OCI-M1 (cell line): ENCODE measurements at regions not wholly inside any gene's neighbourhood (a gene's known extent, or its start where the extent isn't known, plus 50 kb on each side); places are given as distances from the start of the nearest gene placed in this dataset.

Experiments used
- DNase-seq: peaks from one replicate; lab custom pipeline; 2025; lab: John Stamatoyannopoulos, UW

DNA sequence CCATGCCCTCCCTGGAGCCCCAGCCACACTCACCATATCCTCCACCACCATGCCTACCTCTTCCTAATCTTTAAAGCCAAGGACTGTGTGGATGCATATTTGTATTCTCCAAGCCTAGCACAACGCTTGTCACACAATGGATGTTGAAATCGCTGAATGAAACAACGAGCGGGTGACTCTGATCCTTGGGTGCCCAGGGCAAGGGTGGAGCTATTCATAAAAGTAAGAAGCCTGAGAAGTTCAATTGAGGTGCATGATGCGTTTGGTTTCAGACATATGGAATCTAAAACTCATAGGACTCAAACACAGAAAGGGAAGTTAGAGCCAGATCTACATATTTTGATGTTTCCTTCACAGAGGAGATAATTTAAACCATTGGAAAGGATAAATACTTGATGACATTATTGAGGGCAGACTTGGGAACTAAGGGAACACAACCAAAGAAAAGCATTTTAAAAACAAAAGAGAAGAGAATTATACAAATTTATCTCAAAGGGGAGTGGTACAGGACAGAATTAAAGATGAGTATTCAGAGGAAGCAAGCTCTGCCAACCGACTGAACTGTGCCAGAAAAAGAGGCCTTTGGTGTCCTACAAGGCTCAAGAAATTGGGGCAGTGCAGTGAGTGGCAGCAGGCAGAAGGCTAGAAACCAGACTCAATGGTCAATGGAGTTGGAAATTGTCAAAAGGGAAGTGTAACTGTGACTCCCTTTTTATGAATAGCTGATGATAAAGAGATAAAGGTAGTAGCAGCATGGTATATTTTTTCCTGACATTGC is 200.6 kb upstream of the NCKAP5 start:
- no peak for DNase-seq

DNA sequence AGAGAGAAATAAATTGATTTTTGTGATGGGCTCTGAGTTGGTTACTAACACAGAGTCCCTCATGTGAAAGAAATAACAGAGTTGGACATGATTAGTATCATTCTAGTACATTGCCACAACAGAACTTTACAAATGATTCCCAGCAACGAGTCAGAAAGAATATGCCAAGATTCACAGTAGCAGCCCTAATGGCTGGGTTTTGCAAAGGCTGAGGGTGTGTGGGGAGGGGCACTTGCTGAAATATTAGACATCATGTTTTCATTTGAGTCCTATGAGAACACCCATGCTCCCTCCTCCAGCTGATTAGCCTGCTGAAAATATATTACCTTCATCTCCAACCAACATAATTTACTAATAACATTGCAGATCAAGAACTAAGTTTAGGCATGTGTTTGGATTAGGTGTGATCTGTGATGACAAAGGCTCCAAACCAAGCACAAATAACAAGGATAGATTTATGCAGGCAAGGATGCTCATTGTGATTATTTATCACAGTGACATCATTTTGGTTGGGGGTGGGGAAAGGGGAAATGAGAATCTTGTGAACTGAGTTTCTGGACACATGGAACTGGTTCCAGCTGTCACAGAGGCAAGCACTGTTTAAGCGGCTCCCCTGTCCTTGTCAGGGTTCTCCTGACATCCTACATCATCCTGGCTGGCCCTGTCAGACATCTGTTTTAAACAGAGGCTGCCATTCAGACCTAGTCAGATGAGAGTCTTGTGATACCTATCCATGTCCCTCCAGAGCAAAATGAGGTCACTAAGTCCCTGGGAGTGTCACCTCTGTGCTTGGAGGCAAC is 205.8 kb upstream of the NCKAP5 start:
- no peak for DNase-seq

DNA sequence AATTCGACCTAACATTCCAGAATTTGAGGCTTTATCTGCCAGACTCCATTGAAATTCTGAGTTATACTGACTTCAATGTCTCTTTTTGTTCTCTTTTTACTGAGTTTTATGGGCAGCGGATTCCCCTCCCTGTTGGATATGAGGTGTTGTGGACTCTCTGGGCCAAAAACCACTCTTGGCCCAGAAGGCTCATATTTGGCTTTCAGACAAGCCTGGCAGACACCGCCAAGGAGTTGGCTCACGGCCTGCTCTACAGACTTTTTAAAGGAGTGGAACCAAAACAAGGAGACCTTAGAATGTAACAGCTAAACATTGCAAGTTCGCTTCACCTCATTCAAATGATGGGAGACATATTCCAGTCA is 206.4 kb upstream of the NCKAP5 start:
- no peak for DNase-seq

DNA sequence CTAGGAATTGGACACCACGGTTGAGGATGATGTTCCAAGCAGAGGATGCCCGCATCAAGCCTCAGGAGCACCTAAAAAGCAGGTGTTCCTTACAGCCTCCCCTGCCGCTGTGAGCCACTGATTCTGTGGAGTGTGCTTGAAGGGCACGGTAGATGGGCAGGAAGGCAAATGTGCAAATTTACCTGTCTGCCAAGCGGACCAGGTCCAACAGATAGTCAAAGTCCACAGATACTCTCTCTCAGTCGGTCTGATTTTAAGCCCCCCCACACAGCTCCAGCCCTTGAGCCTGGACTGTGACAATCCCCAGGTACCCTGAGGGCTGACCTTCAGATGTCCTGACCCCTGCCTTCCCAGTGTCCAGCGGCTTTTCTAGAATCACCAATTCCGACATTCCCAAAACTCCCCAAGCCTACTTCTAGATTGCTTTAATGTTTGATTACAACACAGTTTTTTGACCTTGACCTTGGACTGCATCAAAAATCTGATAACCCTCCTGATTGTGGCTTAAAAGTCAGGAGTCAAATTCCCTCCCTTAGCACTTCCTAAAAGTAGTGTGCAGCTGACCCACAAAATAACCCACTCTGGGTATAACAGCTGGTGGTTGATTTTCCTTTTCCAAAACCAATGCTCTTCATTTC is 208.8 kb upstream of the NCKAP5 start:
- DNase-seq, result no peak

DNA sequence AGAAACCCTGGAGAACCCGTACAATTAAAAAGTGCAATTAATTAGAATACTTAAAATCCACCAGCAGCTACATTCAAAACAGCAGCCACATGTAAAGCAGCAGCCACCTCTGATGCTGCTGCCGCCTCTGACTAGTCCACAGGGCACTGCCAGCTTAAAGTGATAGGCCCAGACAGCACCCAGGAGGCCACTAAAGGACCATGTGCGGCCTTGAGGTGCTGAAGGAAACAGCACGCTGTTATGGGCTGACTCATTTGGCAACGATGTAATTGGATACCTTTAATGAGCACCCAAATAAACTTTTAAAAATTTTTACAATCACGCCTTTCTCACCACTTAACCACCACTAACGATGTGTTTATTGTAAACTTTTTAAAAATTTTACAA is 209.3 kb upstream of the NCKAP5 start:
- no peak for DNase-seq

DNA sequence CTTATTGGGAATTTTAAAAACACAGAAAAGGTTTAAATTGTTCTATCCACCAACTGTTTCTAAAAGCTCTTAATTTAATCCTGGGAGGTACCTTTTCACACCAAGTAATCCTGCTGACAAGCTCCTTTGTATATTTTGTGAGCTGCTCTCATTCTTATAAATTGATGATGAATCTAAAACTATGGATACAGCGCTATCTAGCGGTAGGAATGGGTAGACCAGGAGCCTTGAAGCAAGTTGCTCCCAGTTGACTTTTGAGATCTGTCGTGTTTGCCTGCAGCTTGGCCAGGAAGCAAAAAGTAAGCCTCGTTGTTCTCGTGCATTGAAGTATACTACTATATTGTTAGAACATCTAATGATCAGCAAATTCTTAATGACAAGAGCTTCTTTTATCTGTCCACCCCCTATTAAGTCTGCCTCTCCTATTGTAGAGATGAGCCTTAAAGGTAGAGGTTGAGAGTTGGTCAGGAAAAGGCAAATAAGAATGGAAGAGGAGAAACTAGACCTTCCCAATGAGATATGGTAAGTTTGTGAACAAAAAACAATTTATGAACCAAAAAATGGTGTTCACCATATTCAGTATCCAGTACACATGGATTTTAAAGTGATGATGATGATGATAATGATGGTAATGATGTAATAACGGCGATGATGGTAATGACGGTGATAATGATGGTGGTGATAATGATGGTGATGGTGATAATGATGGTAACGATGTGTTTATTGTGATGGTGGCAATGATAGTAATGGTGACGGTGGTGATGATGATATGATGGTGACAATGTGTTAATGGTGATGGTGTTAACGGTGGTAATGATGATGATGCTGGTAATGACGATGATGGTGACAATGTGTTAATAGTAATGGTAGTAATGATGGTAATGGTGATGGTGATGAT is 212.1 kb upstream of the NCKAP5 start:
- DNase-seq, result peak; percentile 75

DNA sequence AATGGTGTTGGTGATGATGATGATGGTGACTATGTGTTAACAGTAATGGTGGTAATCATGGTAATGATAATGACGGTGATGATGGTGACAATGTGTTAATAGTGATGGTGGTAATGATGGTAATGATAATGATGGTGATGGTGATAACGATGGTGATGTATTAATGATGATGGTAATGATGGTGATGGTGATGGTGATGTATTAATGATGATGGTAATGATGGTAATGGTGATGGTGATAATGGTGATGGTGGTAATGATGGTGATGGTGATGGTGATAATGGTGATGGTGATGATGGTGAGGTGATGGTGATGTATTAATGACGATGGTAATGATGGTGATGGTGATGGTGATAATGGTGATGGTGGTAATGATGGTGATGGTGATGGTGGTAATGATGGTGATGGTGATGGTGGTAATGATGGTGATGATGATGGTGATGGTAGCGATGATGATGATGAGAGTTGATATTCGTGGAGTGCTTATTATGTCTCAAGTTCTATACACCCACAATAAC is 212.8 kb upstream of the NCKAP5 start:
- no peak for DNase-seq

DNA sequence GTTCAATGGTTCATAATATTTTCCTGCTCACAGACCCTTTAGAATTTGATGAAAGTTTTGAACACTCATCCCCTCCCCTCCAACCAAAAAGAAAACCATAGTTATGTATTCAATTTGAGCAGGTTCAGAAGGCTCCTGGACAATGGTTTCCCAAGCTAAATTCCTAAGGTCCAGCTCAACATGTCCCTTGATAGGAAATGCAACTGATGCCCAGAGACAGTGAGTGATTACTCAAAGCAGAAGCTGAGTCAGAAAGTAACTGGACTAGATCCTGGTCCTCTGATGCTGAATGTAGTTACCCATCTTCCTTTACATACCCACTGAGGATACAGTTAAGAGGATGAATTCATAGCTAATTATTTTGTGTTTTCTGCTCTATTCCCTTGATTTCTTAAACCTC is 218.9 kb upstream of the NCKAP5 start:
- DNase-seq, result no peak

DNA sequence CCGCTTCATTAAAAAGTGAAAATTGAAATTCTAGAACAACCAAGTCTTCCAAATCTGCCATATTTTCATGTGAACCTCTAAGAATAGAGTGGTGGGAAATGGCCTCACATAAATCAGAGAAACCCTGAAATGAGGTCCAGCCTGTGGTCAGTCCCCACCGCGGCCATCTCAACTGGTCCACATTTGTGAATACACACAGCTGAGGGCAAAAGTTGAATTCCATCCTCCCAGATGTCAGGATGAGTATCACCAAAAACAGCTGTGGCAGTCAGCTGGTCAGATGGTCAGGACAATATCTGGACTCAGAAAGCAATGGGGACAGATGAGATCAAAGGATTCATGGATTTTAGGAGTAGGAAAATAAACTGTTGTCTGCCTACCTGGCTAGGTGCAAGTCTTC is 219.4 kb upstream of the NCKAP5 start:
- DNase-seq, result no peak

DNA sequence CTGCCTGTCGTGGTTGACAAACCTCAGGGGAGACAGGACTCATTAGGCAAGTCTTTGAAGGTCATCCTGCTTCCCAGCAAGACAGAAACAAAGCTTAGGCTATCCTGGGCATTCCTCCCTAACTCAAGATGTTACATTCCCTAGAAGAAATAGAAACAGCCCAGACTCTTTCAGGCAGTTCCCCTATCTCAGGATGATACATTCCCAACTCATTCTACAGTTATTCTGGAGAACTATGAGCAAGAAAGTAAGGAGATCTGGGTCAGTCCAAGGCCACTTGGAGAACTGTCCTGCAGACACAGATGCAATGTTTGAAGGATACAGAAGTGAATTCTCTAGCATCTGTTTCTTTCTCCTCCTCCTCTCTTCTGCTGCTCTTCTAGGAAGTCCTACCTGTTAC is 220.1 kb upstream of the NCKAP5 start:
- no peak for DNase-seq

DNA sequence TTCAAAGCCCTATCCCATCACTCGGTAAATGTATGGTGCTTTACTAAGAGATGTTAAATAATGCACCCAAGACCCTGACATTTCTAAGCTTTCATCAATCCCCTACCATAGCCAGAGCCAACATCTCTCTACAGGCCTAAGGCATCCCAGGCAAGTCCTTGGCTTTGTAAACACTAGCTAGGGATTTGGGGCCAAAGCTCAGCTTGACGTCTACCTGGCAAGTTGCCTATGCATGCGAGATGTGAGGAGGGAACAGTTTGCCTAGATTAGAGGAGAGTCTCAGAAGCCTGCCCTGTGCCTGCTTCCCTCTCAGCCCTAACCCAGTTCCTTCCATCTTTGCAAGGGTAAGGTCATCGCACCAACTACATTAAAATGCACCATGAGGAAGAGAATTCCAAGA is 221.5 kb upstream of the NCKAP5 start:
- no peak for DNase-seq

DNA sequence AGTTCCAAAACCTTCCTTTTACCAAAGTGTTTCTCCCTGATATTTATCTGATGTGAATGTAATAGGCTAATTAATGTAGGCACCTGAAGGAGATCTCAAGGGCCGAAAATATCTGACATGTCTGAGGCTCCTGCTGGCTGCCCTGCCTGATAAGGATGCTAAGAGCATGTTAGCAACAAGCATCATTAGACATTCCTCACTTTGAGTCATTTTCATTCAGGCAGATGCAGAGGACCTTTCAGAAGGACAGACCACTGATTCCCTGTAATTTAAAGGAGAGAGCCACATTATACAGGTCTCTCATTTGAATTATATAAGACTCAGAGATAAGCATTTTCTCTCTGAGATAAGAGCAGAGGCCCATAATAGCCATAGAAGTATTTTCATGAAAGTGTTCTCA is 222.4 kb upstream of the NCKAP5 start:
- no peak for DNase-seq

DNA sequence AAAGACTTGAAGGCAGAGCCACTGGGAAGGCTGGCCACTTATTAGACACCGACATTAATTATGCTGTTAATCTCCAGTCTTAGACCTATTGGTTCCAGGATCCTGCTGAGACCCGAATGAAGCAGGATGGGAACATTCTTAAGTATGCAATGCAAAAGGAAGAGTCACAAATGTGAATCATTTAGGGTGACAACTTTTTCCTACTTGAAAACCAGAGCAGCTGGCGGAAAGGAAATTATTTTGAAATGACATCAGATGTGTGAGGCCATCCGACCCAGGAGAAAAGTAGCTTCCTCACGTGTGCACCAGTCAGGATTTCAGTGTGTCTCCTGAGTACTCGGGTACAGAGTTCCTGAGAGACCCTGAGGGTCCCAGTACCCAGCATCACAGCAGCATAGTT is 222.9 kb upstream of the NCKAP5 start:
- no peak for DNase-seq

DNA sequence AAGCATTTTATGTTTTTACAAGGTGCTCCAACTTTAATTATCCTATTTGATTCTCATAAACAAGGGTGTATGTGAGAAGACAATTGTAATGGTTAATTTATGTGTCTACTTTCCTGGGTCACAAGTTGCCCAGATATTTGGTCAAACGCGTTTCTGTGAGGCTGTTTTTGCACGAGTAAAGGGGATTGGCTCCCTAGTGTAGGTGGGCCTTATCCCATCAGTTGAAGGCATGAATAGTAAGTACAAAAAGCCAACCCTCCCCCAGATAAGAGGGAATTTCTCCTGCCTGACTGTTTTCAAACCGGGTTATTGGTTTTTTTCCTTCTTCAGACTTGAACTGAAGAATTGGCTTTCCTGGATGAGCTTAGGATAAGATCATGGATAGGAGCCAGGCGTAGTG is 224.0 kb upstream of the NCKAP5 start:
- no peak for DNase-seq

DNA sequence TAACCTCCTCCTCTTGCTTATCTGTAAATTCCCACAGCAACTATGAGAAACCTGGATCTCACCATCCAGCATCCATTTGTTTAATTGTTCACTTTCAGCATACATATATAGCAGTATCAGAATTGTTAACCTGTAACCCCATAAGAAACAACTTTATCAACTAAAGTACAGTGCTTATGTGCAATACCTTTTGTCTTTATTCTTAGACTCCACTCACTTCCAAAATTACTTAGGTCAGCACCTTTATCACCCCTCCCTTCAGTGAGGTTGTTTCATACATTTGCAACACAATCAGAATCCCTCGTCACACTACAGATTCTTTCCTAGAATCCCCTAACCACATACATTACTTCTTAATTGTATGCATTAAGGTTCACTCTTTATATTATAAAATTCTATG is 225.9 kb upstream of the NCKAP5 start:
- DNase-seq, result no peak

DNA sequence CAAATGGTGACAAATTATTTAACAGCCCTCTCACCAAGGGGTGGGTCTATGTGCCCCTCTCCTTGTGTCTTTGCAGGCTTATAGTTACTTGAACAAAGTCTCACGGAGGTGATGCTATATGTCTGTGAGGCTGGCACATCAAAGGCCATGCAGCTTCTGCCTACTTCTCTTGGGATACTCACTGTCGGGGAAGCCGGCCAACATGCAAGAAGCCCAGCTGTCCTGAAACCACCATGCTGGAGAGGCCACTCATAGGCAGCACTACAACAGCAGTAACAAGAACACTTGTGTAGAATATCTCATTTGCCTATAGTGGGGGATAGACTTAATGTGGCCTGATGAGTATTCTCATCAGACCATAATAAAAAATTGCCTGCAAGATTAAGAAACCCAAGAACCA is 233.7 kb upstream of the NCKAP5 start:
- no peak for DNase-seq

DNA sequence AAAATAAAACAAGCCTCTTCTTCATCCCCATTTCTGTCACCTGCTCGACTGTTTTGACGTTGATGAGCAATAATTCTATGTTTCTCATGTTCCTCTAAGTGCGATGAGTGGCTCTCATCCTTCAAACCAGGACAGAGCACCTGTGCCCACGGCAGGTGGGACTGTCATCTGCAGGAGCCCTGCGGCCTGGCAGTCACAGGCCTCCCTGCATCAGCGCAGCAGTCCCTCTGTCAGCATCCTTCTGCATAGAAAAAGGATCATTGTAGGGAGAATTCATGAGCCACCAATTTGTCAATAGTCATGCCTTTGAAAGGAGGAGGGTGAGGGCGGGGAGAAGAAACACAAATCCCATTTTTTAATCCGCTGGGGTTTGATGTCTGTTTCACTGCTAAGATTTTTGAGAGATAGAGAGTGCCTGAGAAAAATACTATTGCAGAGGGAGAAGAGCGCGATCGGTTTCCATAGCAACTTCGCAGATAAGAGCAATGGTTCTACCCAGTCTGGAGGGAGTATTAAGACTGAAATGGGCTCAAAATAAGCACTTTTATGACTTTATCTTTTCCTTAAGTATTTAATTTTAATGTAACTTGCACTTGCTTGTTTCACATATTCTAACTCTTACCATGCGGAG is 234.3 kb upstream of the NCKAP5 start:
- no peak for DNase-seq

DNA sequence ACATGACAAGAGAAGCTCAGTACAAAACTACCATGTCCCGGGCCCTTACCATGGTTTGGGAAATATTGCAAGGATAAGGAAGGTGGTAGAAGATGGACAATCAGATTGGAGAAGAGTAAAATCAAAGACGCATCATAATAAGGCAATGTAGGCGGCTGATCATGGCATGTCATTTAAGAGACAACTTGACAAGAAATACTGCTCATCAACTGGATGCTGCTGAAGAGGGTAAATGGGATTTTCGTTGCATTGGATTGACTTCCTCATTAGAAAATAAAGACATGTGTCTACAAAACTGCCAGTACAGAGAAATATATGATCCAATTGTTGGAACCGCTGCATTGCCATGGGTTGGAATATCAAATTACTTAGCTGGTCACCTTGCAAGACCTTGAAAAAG is 238.3 kb upstream of the NCKAP5 start:
- no peak for DNase-seq

DNA sequence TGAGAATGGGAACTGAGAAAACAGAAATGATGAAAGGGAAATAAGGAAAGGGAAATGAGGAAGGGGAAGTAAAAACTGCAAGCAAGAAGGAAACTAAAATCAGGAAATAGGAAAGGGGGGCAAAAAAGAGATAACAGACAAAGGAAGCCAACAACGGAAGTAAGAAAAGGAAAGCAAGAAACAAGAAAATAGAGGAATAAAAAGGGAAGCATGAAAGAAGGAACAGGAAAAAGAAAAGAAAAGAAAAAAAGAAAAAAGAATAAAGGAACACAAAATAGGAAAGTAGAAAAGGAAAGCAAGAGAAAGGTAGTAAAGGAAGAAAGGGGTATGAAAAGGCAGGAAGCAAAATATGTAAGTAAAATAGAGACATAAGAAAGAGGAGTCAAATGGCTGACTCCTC is 241.2 kb upstream of the NCKAP5 start:
- no peak for DNase-seq

DNA sequence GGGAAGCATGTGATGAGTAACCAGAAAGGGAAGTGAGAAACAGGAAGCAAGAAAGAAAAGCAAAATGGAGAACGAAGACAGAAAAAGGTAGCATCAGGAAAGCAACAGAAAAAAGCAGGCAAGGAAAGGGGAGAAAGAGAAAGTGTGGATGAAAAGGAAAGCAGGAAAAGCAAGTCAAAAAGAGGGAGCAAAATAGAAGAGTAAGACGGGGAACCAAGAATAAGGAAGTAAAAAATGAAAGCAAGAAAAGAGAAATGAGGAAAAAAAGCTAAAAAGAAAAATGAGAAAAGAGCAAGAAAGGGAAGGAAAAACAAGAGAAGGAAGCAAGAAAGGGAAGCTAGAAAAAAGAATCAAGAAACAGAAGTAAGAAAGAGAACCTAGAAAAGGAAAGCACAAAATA is 242.3 kb upstream of the NCKAP5 start:
- DNase-seq, result no peak

DNA sequence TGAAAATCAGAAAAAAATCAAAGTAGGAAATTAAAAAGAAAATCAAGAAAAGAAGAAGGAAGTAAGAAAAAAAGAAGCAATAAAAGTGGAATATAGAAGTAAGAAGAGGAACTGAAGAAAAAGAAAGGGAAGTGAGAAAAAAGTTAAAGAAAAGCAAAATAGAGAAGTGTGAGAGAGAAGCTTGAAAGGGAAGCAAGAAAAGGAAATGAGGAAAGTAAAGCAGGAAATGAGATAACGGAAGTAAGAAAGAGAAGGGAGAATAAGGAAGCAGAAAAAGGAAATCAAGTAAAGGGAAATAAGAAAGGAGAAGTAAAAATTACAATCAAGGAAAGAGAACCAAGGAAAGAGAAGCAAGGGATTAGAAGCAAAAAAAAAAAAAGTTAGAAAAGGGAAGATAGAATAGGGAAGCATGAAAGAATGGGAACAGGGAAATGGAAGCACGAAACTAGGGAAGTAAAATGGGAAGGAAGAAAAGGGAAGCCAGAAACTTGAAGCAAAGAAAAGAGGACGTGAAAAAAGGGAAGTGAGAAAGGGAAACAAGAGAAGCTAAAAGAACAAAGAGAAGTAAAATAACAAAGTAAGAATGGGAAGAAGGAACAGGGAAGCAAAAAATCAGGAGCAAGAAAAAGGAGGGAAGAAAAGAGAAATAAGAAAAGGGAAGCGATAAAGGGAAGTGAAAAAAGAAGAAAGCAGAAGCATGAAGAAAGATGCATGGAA is 243.3 kb upstream of the NCKAP5 start:
- peak; percentile 2 for DNase-seq
